Astrocyte (in vitro differentiated cells and primary cell): ENCODE measurements at regions not wholly inside any gene's neighbourhood (a gene's known extent, or its start where the extent isn't known, plus 50 kb on each side); places are given as distances from the start of the nearest gene placed in this dataset.
"Not testable (repeated sequence)": the region's sequence is repeated elsewhere in the genome, so short reads cannot be mapped to it uniquely, and the experiment has no call there.

ENCODE experiments used
- CTCF ChIP-seq: IDR thresholded peaks from 2 replicates; pipeline ENCODE4 v1.5.1; 2011; ENCODE audit warnings: low read depth, mild to moderate bottlenecking, inconsistent platforms, low read length, moderate library complexity; ENCODE audit not compliant: insufficient read depth
- EZH2 ChIP-seq: IDR thresholded peaks from 2 replicates; pipeline ENCODE4 v1.6.1; 2012; ENCODE audit warnings: mild to moderate bottlenecking, low read length, inconsistent platforms; ENCODE audit not compliant: insufficient read depth

DNA sequence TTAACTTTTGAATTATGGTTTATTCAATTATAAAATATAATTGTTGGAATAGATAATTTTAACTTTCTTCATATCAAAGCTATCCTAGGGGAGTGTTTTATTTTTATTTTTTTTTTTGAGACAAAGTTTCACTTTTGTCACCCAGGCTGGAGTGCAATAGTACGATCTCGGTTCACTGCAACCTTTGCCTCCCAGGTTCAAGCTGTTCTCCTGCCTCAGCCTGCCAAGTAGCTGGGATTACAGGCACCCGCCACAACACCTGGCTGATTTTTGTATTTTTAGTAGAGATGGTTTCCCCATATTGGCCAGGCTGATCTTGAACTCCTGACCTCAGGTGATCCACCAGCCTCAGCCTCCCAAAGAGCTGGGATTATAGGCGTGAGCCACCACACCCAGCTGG, 489.0 kb upstream of the GRIN3A start:
- TF ChIP-seq CTCF, EZH2: not testable (repeated sequence)
